IPS-NIHi11 (cell line): ENCODE measurements at regions not wholly inside any gene's neighbourhood (a gene's known extent, or its start where the extent isn't known, plus 50 kb on each side); places are given as distances from the start of the nearest gene placed in this dataset.

ENCODE experiments used
- DNase-seq: peaks from one replicate; pipeline ENCODE4 v3.0.0; 2012; ENCODE audit warnings: mixed read lengths, low spot score

DNA sequence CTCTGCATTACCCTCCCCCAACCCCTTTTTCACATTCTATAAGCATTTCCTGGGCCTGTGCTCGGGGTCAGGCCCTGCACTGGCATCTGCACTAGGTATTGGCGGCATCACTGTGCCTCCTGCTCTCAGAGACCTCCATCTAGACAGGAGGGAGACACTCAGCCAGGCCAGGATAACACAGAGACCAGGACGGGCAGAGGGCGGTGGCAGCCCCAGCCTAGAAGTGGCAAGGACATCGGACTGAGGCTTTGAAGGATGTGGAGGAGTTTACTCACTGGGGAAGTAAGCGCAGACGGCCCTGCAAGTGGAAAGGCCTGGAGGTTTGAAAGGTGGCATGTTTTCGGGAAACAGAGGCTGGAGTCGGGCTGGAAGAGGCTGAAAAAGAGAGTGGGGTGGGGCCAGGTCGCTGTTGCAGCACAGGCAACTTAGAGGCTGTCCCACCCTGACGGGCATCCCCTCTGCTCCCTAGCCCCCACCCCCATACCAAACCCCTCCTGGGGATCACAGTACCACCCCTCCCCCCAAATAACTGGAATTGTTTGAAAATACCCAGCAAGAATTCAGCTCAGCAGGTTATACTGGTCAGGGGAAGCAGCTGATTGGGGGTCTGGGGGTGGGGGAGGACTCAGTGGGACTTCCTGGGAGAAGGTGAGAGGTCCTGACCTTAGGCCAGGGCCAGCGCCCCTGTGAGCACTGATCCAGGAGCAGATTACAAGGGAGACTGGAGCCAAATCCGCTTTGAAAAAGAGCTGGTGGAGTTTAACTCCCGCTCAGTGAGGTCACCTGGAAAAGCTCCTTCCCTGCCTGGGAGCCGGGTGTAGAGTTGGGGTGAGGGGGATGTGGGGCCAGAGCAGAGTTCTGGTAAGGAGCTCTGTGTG is 121.8 kb upstream of the WNT4 start:
- no peak for DNase-seq

GRCh38 chr1:22266141-22266540 is 123.2 kb upstream of the WNT4 start:
- no peak for DNase-seq

- no peak for DNase-seq
These were observed 124.7 kb upstream of the WNT4 start for GRCh38 chr1:22267413-22268175.

- DNase-seq = no peak
These were observed 125.4 kb upstream of the WNT4 start for GRCh38 chr1:22268327-22268726.

DNA sequence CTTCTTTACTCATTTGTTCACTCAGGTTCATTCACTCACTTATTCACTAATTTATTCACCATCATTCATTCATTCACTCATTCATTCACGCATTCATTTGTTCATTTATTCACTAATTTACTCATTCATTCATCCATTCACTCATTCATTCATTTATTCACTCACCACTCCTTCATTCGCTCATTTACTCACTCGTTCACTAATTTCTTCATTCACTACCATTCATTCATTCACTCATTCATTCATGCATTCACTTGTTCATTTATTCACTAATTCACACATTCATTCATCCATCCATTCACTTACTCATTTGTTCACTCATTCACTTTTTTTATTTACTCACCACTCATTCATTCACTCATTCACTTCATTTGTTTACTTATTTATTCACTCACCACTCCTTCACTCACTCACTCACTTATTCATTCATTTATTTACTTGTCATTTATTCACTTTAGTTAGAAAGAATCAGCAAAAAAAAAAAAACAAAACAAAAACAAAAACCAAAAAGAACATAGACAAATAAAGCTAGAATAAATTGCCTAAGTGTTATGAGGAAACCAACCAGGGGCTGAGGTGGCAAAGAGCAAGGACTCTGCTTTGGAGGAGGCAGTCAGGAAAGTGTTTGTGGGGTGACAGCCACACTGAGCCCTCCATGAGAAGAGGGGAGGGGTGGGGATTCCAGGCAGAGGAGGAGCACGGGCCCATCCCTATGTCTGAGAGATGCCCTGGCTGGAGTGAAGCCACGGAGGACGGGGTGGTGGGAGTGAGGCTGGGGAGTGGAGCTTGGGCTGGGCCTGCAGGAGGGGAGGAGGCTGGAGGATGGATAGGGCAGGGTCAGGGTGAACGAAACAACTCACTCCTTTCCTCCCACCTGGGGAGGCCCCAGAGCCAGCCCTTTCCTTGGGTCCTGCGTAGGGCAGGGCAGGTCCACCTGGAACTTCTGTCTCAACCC is 129.2 kb upstream of the WNT4 start:
- DNase-seq = no peak

- no peak for DNase-seq
These were observed 131.1 kb upstream of the WNT4 start for GRCh38 chr1:22273686-22274681.

GRCh38 chr1:22275167-22275566 is 132.3 kb upstream of the WNT4 start:
- DNase-seq = no peak

- DNase-seq = peak; percentile 88
These were observed 132.9 kb upstream of the WNT4 start for GRCh38 chr1:22275626-22276395.

DNA sequence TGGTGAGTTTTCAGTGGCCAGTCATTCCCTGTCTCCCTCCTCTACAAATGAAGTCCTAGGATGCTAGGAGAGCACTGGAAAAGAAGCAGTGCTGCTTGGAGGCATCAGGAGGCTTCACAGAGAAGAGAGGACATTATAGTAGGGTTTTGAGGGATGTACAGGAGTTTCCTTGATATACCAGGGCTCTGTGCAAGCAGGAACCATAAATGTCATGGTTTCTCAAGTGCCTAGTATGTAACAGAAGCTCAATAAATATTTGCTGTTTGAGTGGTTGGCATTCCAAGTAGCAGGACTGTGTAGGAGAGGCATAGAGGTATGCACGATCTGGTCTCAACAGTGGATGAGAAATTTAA is 133.5 kb upstream of the WNT4 start:
- no peak for DNase-seq

GRCh38 chr1:22277662-22278061 is 134.8 kb upstream of the WNT4 start:
- DNase-seq = no peak

- no peak for DNase-seq
These were observed 136.8 kb upstream of the WNT4 start for GRCh38 chr1:22279735-22280134.

GRCh38 chr1:22280526-22280925 is 137.6 kb upstream of the WNT4 start:
- DNase-seq = no peak

DNA sequence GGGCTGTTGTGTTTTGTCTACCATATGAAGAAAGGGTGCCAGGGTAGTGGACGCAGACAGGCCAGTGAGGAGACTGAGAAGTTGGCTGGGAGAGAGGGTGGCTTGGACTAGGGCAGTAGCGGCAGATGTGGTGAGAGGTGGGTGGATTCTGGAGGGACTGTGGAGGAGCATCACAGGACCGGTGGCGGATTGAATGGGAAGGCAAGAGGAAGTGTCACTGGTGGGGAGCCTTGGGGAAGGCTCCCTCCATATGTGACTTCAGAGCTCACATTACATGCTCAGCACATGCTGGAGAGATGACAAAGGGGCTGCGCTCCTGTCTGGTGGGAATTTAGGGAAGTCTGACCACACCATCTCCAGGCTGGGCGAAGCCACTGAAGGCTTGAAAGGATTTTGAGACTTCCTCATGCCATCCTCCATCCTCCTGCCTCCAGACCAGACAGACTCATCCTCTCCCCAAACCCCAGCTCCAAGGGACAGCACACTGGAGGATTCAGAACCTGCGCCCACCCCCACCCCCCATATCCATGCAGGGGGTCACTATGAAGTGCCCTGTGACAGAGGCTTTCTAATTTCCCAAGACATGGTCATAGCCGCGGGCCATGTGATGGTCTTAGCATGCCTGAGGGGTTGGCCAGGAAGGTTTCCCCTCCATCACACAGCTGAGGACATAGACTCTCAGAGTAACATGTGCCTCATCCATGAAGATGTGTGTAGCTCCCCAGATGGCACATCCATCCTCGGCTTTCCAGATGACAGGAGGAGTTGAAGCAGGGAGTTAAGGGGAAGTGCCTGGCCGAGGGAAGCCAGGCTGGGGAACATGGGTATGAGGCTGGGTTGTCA is 138.8 kb upstream of the WNT4 start:
- DNase-seq = no peak

DNA sequence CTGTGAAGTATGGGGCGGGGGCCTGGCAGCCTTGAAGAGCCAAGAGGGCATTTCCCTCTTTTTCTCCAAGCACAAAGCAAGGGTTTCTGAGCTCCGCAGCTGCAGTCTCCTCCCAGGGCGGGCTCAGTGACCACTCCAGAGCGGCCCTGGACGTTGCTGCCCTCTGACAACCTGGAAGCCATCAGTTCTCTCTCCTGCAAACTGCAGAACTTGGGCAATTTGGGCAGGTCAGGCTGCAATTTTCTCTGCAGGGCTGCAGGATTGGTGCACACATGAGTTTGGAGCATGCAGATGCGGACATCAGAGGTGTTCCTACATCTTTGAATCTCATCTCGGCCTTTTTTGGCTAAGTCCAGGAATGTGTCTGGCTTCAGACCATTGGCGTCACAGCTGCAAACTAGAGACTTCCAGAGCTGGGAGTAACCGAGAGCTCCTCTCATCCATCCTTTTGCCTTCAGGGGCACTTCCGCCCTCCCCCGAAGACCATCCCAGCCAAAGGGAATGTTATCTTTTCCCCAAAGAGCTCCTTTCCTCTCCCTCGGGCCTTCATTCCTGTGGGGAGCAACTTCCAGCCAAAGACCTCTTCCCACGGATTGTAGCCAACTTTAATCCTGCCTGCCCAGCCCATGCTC is 139.6 kb upstream of the WNT4 start:
- no peak for DNase-seq

- no peak for DNase-seq
These were observed 140.7 kb upstream of the WNT4 start for GRCh38 chr1:22283596-22283995.

DNA sequence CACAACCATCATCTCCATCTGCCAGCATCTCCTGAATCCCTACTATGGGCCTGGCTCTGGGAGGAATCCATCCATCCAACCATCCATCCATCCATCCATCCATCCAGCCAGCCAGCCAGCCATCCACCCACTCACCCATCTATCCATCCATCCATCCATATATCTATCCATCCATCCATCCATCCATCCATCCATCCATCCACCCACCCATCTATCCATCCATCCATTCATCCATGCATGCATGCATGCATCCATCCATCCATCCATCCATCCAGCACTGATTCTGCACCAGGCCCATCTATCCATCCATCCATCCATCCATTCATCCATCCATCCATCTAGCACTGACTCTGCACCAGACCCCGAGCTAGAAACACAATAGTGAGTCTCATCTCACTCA is 141.3 kb upstream of the WNT4 start:
- DNase-seq = no peak

DNA sequence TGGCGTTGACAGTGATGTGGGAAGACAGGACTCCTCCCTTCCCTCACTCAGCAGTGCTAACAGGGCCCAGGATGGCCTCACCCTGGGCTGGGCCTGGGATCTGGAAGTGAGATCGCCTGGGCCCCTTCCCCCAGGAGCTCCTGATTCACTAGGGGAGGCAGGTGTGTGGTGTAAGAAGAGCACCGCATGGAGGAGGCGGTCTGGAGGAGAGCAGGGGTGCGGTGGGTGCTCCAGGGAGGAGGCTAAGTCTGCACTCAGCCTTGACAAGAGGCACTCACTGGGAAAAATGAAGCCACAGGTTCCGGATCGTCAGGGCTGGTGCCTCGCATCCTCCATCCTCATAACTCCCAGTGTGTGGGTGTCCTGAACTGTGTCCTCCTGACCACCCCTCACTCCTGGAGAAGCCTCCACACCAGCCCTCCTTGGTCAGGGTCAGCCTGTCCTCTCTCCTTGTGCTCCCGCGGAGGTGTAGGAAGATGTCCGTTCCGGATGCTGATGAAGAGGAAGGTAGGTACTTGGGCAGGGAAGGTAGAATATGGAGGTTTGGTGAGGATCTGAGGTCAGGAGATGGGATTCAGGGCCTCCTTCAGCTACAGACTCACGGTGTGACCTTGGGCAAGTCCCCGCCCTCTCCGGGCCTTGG is 142.1 kb upstream of the WNT4 start:
- DNase-seq = no peak
